Neural progenitor cell (in vitro differentiated cells): ENCODE measurements at regions not wholly inside any gene's neighbourhood (a gene's known extent, or its start where the extent isn't known, plus 50 kb on each side); places are given as distances from the start of the nearest gene placed in this dataset.

Source experiments
- DNase-seq: peaks from one replicate; pipeline ENCODE4 v3.0.0-alpha.2; 2016; ENCODE audit warnings: low spot score
- H2AFZ ChIP-seq: fragments of 200-600 bp; sonication (generic); replicated peaks from 2 replicates; pipeline ENCODE4 v1.6.1; 2016; ENCODE audit warnings: antibody characterized with exemption
- H3F3A ChIP-seq: fragments of 200-600 bp; sonication (generic); 2 replicates; pipeline ENCODE4 v1.6.1; 2016; ENCODE audit warnings: antibody characterized with exemption, low read depth
- H3K27ac ChIP-seq: fragments of 200-600 bp; sonication (generic); 2 replicates; pipeline ENCODE4 v1.5.1; 2016; ENCODE audit warnings: mild to moderate bottlenecking
- H3K27me3 ChIP-seq: fragments of 200-600 bp; sonication (generic); 2 replicates; pipeline ENCODE4 v1.6.1; 2016; ENCODE audit warnings: mild to moderate bottlenecking, moderate library complexity
- H3K36me3 ChIP-seq: fragments of 200-600 bp; sonication (generic); 2 replicates; pipeline ENCODE4 v1.5.1; 2016
- H3K4me1 ChIP-seq: fragments of 200-600 bp; sonication (generic); 2 replicates; pipeline ENCODE4 v1.6.1; 2016; ENCODE audit warnings: mixed run types
- H3K4me2 ChIP-seq: fragments of 200-600 bp; sonication (generic); 2 replicates; pipeline ENCODE4 v1.6.1; 2016
- H3K4me3 ChIP-seq: fragments of 200-600 bp; sonication (generic); 2 replicates; pipeline ENCODE4 v1.5.1; 2016
- H3K79me2 ChIP-seq: fragments of 200-600 bp; sonication (generic); 2 replicates; pipeline ENCODE4 v1.6.1; 2016; ENCODE audit warnings: low read depth
- H3K9ac ChIP-seq: fragments of 200-600 bp; sonication (generic); 2 replicates; pipeline ENCODE4 v1.6.1; 2016
- H3K9me3 ChIP-seq: fragments of 200-600 bp; sonication (generic); 2 replicates; pipeline ENCODE4 v1.5.1; 2016; ENCODE audit warnings: low read depth
- H4K20me1 ChIP-seq: fragments of 200-600 bp; sonication (generic); 2 replicates; pipeline ENCODE4 v1.6.1; 2016; ENCODE audit warnings: low read depth
- H3K27ac Mint-ChIP-seq: 3 replicates; pipeline ENCODE4 v1.8.0; 2021; ENCODE audit warnings: mixed read lengths
- H3K27me3 Mint-ChIP-seq: 2 replicates; pipeline ENCODE4 v1.8.0; 2022; ENCODE audit warnings: low read depth, mild to moderate bottlenecking, inconsistent platforms, moderate library complexity, mixed read lengths; ENCODE audit not compliant: insufficient read depth
- H3K36me3 Mint-ChIP-seq: 3 replicates; pipeline ENCODE4 v1.8.0; 2021; ENCODE audit warnings: mixed read lengths
- H3K4me1 Mint-ChIP-seq: 3 replicates; pipeline ENCODE4 v1.8.0; 2021; ENCODE audit warnings: mixed read lengths
- H3K4me3 Mint-ChIP-seq: 3 replicates; pipeline ENCODE4 v1.8.0; 2021; ENCODE audit warnings: mild to moderate bottlenecking, moderate library complexity, mixed read lengths
- H3K9me3 Mint-ChIP-seq: 3 replicates; pipeline ENCODE4 v1.8.0; 2020; ENCODE audit warnings: mixed read lengths
- CTCF ChIP-seq: fragments of 200-600 bp; sonication (generic); IDR thresholded peaks from 2 replicates; pipeline ENCODE4 v1.5.1; 2017; ENCODE audit warnings: antibody characterized with exemption, mild to moderate bottlenecking
- EZH2 ChIP-seq: fragments of 200-600 bp; sonication (generic); IDR thresholded peaks from 2 replicates; pipeline ENCODE4 v1.6.1; 2017; ENCODE audit warnings: antibody characterized with exemption, mild to moderate bottlenecking, moderate library complexity
- EZH2phosphoT487 ChIP-seq: fragments of 200-600 bp; sonication (generic); IDR thresholded peaks from 2 replicates; pipeline ENCODE4 v1.6.1; 2017; ENCODE audit warnings: antibody characterized with exemption

GRCh38 chr10:52632591-52632990, 140.0 kb downstream of the MBL2 start:
- Histone ChIP-seq H3K4me1 (peaks cover 19% of the 10 kb centered on the region), H4K20me1 (no peaks in the 10 kb centered on the region), H3K27me3 (no peaks in the 10 kb centered on the region), H3K9ac (no peak overlapping the region), H2AFZ (peak overlapping the region; percentile 81), H3K79me2 (no peaks in the 10 kb centered on the region), H3K9me3 (no peaks in the 10 kb centered on the region), H3K4me3 (no peak overlapping the region), H3K27ac (no peak overlapping the region), H3K4me2 (peak overlapping the region; percentile 40), H3F3A (no peaks in the 10 kb centered on the region), H3K36me3 (no peaks in the 10 kb centered on the region)
- no peaks in the 10 kb centered on the region for H3K9me3 Mint-ChIP-seq
- no peaks in the 10 kb centered on the region for H3K27me3 Mint-ChIP-seq
- no peaks in the 10 kb centered on the region for H3K36me3 Mint-ChIP-seq
- peak overlapping the region; percentile 89 for H3K27ac Mint-ChIP-seq
- DNase-seq: peak; percentile 23
- no peak overlapping the region for H3K4me3 Mint-ChIP-seq
- TF ChIP-seq EZH2 (no peak), EZH2phosphoT487 (no peak), CTCF (no peak)
- H3K4me1 Mint-ChIP-seq: peaks cover 13% of the 10 kb centered on the region

DNA sequence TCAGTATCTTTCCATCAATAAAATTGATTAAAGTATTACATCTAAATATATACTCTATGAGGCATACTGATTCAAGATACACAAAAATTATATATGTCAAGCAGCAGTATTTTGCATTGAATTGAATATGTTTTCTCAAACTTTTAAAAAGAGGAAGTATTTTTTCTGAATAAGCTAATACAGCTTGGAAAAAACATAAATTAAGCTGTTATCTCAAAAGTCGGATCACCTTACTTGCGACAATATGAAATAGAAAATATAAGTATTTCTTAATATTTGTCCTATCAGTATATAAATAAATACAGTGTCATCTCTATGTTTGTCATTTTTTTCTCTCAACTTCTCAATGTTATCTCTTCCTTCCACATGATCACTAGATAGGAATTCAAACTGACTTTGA, 139.3 kb downstream of the MBL2 start:
- Histone ChIP-seq H4K20me1 (no peaks in the 10 kb centered on the region), H3K4me1 (peaks cover 19% of the 10 kb centered on the region), H2AFZ (no peak overlapping the region), H3K79me2 (no peaks in the 10 kb centered on the region), H3K36me3 (no peaks in the 10 kb centered on the region), H3K9me3 (no peaks in the 10 kb centered on the region), H3K9ac (no peak overlapping the region), H3K4me2 (no peak overlapping the region), H3F3A (no peaks in the 10 kb centered on the region), H3K4me3 (no peak overlapping the region), H3K27me3 (no peaks in the 10 kb centered on the region), H3K27ac (no peak overlapping the region)
- H3K4me3 Mint-ChIP-seq: no peak overlapping the region
- DNase-seq: no peak
- TF ChIP-seq EZH2 (no peak), EZH2phosphoT487 (no peak), CTCF (no peak)
- peak overlapping the region; percentile 51 for H3K27ac Mint-ChIP-seq
- H3K9me3 Mint-ChIP-seq: no peaks in the 10 kb centered on the region
- no peaks in the 10 kb centered on the region for H3K27me3 Mint-ChIP-seq
- peaks cover 13% of the 10 kb centered on the region for H3K4me1 Mint-ChIP-seq
- H3K36me3 Mint-ChIP-seq: no peaks in the 10 kb centered on the region

- Histone ChIP-seq H2AFZ (no peak overlapping the region), H3K27ac (no peak overlapping the region), H3K79me2 (no peaks in the 10 kb centered on the region), H3K27me3 (no peaks in the 10 kb centered on the region), H3K9ac (no peak overlapping the region), H3K9me3 (no peaks in the 10 kb centered on the region), H3F3A (no peaks in the 10 kb centered on the region), H3K4me1 (peaks cover 19% of the 10 kb centered on the region), H3K4me2 (no peak overlapping the region), H4K20me1 (no peaks in the 10 kb centered on the region), H3K4me3 (no peak overlapping the region), H3K36me3 (no peaks in the 10 kb centered on the region)
- H3K27ac Mint-ChIP-seq: no peak overlapping the region
- no peak for DNase-seq
- TF ChIP-seq CTCF: no peak
- no peak for TF ChIP-seq EZH2phosphoT487
- no peak for TF ChIP-seq EZH2
- no peaks in the 10 kb centered on the region for H3K36me3 Mint-ChIP-seq
- peaks cover 13% of the 10 kb centered on the region for H3K4me1 Mint-ChIP-seq
- H3K9me3 Mint-ChIP-seq: no peaks in the 10 kb centered on the region
- no peaks in the 10 kb centered on the region for H3K27me3 Mint-ChIP-seq
- no peak overlapping the region for H3K4me3 Mint-ChIP-seq
Measured at GRCh38 chr10:52635651-52636050, 136.9 kb downstream of the MBL2 start.
